ENCODE measurements at regions not wholly inside any gene's neighbourhood (a gene's known extent, or its start where the extent isn't known, plus 50 kb on each side); places are given as distances from the start of the nearest gene placed in this dataset.

DNA sequence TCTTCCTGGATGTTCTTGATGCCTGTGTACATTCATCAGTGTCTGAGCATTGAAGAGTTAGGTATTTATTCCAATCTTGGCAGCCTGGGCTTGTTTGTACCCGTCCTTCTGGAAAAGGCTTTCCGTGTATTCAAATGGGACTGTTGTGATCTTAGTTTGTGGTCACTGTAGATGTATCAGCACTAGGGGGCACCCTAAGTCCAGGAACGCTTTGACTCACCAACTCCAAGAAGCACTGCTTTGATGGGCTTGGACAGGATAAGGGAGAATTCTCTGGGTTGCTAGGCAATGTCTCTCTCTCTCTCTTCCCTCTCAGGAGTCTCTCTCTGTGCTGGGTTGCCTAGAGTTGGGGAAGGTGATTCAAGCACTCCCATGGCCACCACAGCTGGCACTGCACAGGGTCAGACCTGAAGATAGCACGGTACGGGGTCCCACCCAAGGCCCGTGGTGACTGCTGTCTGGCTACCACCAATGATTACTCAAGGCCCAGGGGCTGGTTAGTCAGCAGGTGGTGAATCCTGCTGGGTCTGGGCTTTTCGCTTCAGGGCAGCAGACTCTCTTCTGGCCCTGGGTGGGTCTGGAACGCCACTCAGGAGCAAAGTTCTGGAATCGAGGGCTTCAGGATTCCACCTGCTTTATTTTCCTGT is 211.1 kb upstream of the RGS6 start:
- no peak for TF ChIP-seq POLR2A (IDR thresholded peaks at IDR 0.05)
- no peak for TF ChIP-seq POLR2AphosphoS5 (IDR thresholded peaks at IDR 0.05)
